ENCODE measurements at regions not wholly inside any gene's neighbourhood (a gene's known extent, or its start where the extent isn't known, plus 50 kb on each side); places are given as distances from the start of the nearest gene placed in this dataset.

GRCh38 chr13:102461302-102461701, 59.5 kb upstream of the FGF14 start:
- ChIA-PET CTCF (interaction anchor here (0.8 to 1.4 kb wide), 3 partner anchors 18 to 95 kb away, joined by 3 to 7 read pairs (median 4); no protein-coding TSS in a partner anchor), POLR2A (no interaction called here)
- Histone ChIP-seq H3K36me3 (replicated peaks in 1 of 2; ENCODE audit: control insufficient read depth in 1 of 2, insufficient read depth in 2 of 2, low read length in 1 of 2) (no peaks in the 10 kb centered on the region), H3K79me2 (ENCODE audit: insufficient read depth) (no peaks in the 10 kb centered on the region), H2AFZ (ENCODE audit: low read depth) (no peak overlapping the region), H3K4me2 (no peak overlapping the region), H3K27ac (ENCODE audit: low read depth in 2 of 2, low read length in 1 of 2) (peak overlapping the region in 1 of 2 experiments; percentile 60; a peak in 1 of 4 replicates), H3F3A (replicated peaks; ENCODE audit: insufficient read depth) (no peaks in the 10 kb centered on the region), H3K4me1 (ENCODE audit: control insufficient read depth in 1 of 2, insufficient read depth in 2 of 2, low read depth in 1 of 2, low read length in 1 of 2) (peaks cover 6 to 7% of the 10 kb centered on the region in 2 experiments; a peak in 3 of 4 replicates), H3K4me3 (ENCODE audit: low read depth in 2 of 2, low read length in 1 of 2) (no peak overlapping the region), H3K27me3 (ENCODE audit: insufficient read depth) (no peaks in the 10 kb centered on the region), H3K9me3 (no peaks in the 10 kb centered on the region), H3K9me2 (no peaks in the 10 kb centered on the region), H4K20me1 (ENCODE audit: insufficient read depth) (no peaks in the 10 kb centered on the region), H3K9ac (no peak overlapping the region)
- 19% methylated on average over 1 of the region's 1 CpG for WGBS (ENCODE audit: low lambda C conversion rate)
- TF ChIP-seq USF1 (IDR thresholded peaks at IDR 0.05; ENCODE audit: borderline replicate concordance, low read depth): no peak
- TF ChIP-seq EP300 (IDR thresholded peaks at IDR 0.05; ENCODE audit: borderline replicate concordance in 1 of 2, low read depth in 1 of 2, low read length in 1 of 2): no peak
- no peak for TF ChIP-seq RFX5 (IDR thresholded peaks at IDR 0.05; ENCODE audit: low read length)
- TF ChIP-seq ZBTB33 (IDR thresholded peaks at IDR 0.05; ENCODE audit: borderline replicate concordance, low read depth): no peak
- TF ChIP-seq CHD2 (IDR thresholded peaks at IDR 0.05; ENCODE audit: low read length, partially characterized antibody): no peak
- no peak for TF ChIP-seq RAD21 (IDR thresholded peaks at IDR 0.05; ENCODE audit: low read length)
- TF ChIP-seq USF2 (IDR thresholded peaks at IDR 0.05; ENCODE audit: borderline replicate concordance, low read depth, low read length): no peak
- no peak for TF ChIP-seq REST (IDR thresholded peaks at IDR 0.05; ENCODE audit: low read depth, low read length)
- TF ChIP-seq NRF1 (IDR thresholded peaks at IDR 0.05; ENCODE audit: low read depth, low read length): no peak
- TF ChIP-seq MXI1 (IDR thresholded peaks at IDR 0.05; ENCODE audit: low read depth, low read length): no peak
- TF ChIP-seq TEAD4 (IDR thresholded peaks at IDR 0.05; ENCODE audit: borderline replicate concordance, insufficient read depth): no peak
- no peak for TF ChIP-seq NFIC (IDR thresholded peaks at IDR 0.05; ENCODE audit: borderline replicate concordance)
- no peak for DNase-seq
